Gastrocnemius medialis (tissue), 4 donors: ENCODE measurements at regions not wholly inside any gene's neighbourhood (a gene's known extent, or its start where the extent isn't known, plus 50 kb on each side); places are given as distances from the start of the nearest gene placed in this dataset.

Experiments
- ATAC-seq, 2 donors: fragments of 150-250 bp; one replicate each; pipeline ENCODE4 v1.9.1; 2016
- DNase-seq, 2 donors: peaks; one replicate each; pipeline ENCODE4 v3.0.0-alpha.2; 2019
- H3K27ac ChIP-seq, 4 donors: fragments of 200-600 bp; sonication (generic); 1 replicate in 1 of 4; 2 replicates in 3 of 4; pipeline ENCODE4 v1.5.1; 2016 to 2018; ENCODE audit warnings: mild to moderate bottlenecking in 2 of 4, moderate library complexity in 1 of 4
- H3K27me3 ChIP-seq, 3 donors: fragments of 200-600 bp; sonication (generic) in 2 of 3; 1 replicate in 1 of 3; 2 replicates in 2 of 3; pipeline versions ENCODE4 v1.5.1 to v1.6.0; 2016 to 2019; ENCODE audit warnings: mild to moderate bottlenecking in 1 of 3, moderate library complexity in 1 of 3
- H3K36me3 ChIP-seq, 2 donors: fragments of 200-600 bp; sonication (generic) in 1 of 2; one replicate each; pipeline ENCODE4 v1.5.1; 2017 to 2018
- H3K4me1 ChIP-seq, 2 donors: fragments of 200-600 bp; sonication (generic) in 1 of 2; one replicate each; pipeline ENCODE4 v1.5.1; 2016 to 2017; ENCODE audit warnings: mild to moderate bottlenecking in 2 of 2
- H3K4me3 ChIP-seq, 4 donors: fragments of 200-600 bp; sonication (generic) in 3 of 4; 1 replicate in 1 of 4; 2 replicates in 3 of 4; pipeline ENCODE4 v1.5.1; 2016 to 2019; ENCODE audit warnings: mild to moderate bottlenecking in 2 of 4
- H3K9me3 ChIP-seq, 3 donors: fragments of 200-600 bp; sonication (generic) in 2 of 3; 1 replicate in 1 of 3; 2 replicates in 2 of 3; pipeline ENCODE4 v1.5.1; 2016 to 2019
- POLR2A ChIP-seq, 2 donors: fragments of 450-650 bp; IDR thresholded peaks; one replicate each; pipeline ENCODE4 v1.6.1; 2017; ENCODE audit warnings: antibody characterized with exemption in 2 of 2, mild to moderate bottlenecking in 2 of 2, moderate library complexity in 2 of 2
- in situ Hi-C, 4 donors: fragments of 200-750 bp; cut with MboI; loops; one replicate each; pipeline versions ENCODE4 v1.15.0 to v1.8.0; 2017; ENCODE audit warnings: low sequenced_read_pairs in 4 of 4
- intact Hi-C: fragments of 100-400 bp; cut with DNase I; formaldehyde crosslinking; loops from one replicate; pipeline ENCODE4 v1.15.1; 2023; ENCODE audit warnings: low total_unique reads
- TF ChIP-seq, protein P1 (sequence below), 5 experiments: fragments of 450-650 bp in 3 of 5; fragments of 200-600 bp in 2 of 5; sonication (generic) in 2 of 5; IDR thresholded peaks in 4 of 5; conservative IDR thresholded peaks in 1 of 5; 1 replicate in 4 of 5; 2 replicates in 1 of 5; pipeline ENCODE4 v1.5.1; 2016 to 2019; ENCODE audit warnings: antibody characterized with exemption in 5 of 5, mild to moderate bottlenecking in 3 of 5, moderate library complexity in 3 of 5

- intact Hi-C loops (no loop called here), in situ Hi-C loops (no loop called here)
Observed at GRCh38 chr7:114155116-114156110, 236.6 kb upstream of the PPP1R3A start.

GRCh38 chr7:114153700-114154099, 234.9 kb upstream of the PPP1R3A start:
- intact Hi-C loops, result no loop called here
- no peak for TF ChIP-seq POLR2A (IDR thresholded peaks at IDR 0.05)
- TF ChIP-seq, protein P1, sequence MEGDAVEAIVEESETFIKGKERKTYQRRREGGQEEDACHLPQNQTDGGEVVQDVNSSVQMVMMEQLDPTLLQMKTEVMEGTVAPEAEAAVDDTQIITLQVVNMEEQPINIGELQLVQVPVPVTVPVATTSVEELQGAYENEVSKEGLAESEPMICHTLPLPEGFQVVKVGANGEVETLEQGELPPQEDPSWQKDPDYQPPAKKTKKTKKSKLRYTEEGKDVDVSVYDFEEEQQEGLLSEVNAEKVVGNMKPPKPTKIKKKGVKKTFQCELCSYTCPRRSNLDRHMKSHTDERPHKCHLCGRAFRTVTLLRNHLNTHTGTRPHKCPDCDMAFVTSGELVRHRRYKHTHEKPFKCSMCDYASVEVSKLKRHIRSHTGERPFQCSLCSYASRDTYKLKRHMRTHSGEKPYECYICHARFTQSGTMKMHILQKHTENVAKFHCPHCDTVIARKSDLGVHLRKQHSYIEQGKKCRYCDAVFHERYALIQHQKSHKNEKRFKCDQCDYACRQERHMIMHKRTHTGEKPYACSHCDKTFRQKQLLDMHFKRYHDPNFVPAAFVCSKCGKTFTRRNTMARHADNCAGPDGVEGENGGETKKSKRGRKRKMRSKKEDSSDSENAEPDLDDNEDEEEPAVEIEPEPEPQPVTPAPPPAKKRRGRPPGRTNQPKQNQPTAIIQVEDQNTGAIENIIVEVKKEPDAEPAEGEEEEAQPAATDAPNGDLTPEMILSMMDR (IDR thresholded peaks at IDR 0.05 in 4 of 5, conservative IDR thresholded peaks at IDR 0.05 in 1 of 5), result no peak
- H3K36me3 ChIP-seq, result no peaks in the 10 kb centered on the region
- H3K4me3 ChIP-seq, result no peak overlapping the region
- no peaks in the 10 kb centered on the region for H3K9me3 ChIP-seq
- no peak for DNase-seq
- ATAC-seq, result no peak
- in situ Hi-C loops, result no loop called here
- peaks cover 19 to 36% of the 10 kb centered on the region in 2 donors for H3K4me1 ChIP-seq
- no peak overlapping the region for H3K27ac ChIP-seq
- H3K27me3 ChIP-seq, result no peaks in the 10 kb centered on the region

More at GRCh38 chr7:114155116-114156110, 236.6 kb upstream of the PPP1R3A start:
- Histone ChIP-seq H3K4me3 (no peak overlapping the region), H3K4me1 (peaks cover 19 to 34% of the 10 kb centered on the region in 2 donors), H3K27ac (no peak overlapping the region), H3K36me3 (no peaks in the 10 kb centered on the region), H3K9me3 (no peaks in the 10 kb centered on the region), H3K27me3 (no peaks in the 10 kb centered on the region)
- DNase-seq (no peak), ATAC-seq (no peak)
- no peak for TF ChIP-seq POLR2A (IDR thresholded peaks at IDR 0.05)
- TF ChIP-seq, protein P1 (IDR thresholded peaks at IDR 0.05 in 4 of 5, conservative IDR thresholded peaks at IDR 0.05 in 1 of 5), result no peak

GRCh38 chr7:114152314-114152938, 233.6 kb upstream of the PPP1R3A start:
- in situ Hi-C loops, result no loop called here
- no peak for TF ChIP-seq POLR2A (IDR thresholded peaks at IDR 0.05)
- TF ChIP-seq, protein P1 (IDR thresholded peaks at IDR 0.05 in 4 of 5, conservative IDR thresholded peaks at IDR 0.05 in 1 of 5), result no peak

GRCh38 chr7:114151777-114152176, 233.0 kb upstream of the PPP1R3A start:
- ATAC-seq, result no peak
- intact Hi-C loops, result no loop called here
- peaks cover 19 to 36% of the 10 kb centered on the region in 2 donors for H3K4me1 ChIP-seq

More at GRCh38 chr7:114152314-114152938, 233.6 kb upstream of the PPP1R3A start:
- intact Hi-C loops, result no loop called here
- no peak for DNase-seq
- no peaks in the 10 kb centered on the region for H3K9me3 ChIP-seq
- ATAC-seq, result no peak
- no peak overlapping the region for H3K4me3 ChIP-seq
- no peak overlapping the region for H3K27ac ChIP-seq
- H3K4me1 ChIP-seq, result peaks cover 19 to 36% of the 10 kb centered on the region in 2 donors
- no peaks in the 10 kb centered on the region for H3K27me3 ChIP-seq
- H3K36me3 ChIP-seq, result no peaks in the 10 kb centered on the region

More at GRCh38 chr7:114151777-114152176, 233.0 kb upstream of the PPP1R3A start:
- no peak for TF ChIP-seq POLR2A (IDR thresholded peaks at IDR 0.05)
- TF ChIP-seq, protein P1 (IDR thresholded peaks at IDR 0.05 in 4 of 5, conservative IDR thresholded peaks at IDR 0.05 in 1 of 5), result no peak
- no peak for DNase-seq
- in situ Hi-C loops, result no loop called here
- Histone ChIP-seq H3K27ac (no peak overlapping the region), H3K36me3 (no peaks in the 10 kb centered on the region), H3K27me3 (no peaks in the 10 kb centered on the region), H3K9me3 (no peaks in the 10 kb centered on the region), H3K4me3 (no peak overlapping the region)
